B cell (primary cell): ENCODE measurements at regions not wholly inside any gene's neighbourhood (a gene's known extent, or its start where the extent isn't known, plus 50 kb on each side); places are given as distances from the start of the nearest gene placed in this dataset.

Experiments used
- CTCF ChIP-seq: fragments of 200-600 bp; IDR thresholded peaks from one replicate; pipeline ENCODE4 v1.8.0; 2022; ENCODE audit warnings: antibody characterized with exemption, mild to moderate bottlenecking
- EZH2 ChIP-seq: IDR thresholded peaks from 2 replicates; pipeline ENCODE4 v1.6.1; 2012; ENCODE audit warnings: borderline replicate concordance, low read depth, mild to moderate bottlenecking, moderate library complexity, low read length; ENCODE audit not compliant: insufficient read depth, poor library complexity, severe bottlenecking

- TF ChIP-seq CTCF (no peak), EZH2 (no peak)
These were observed 299.8 kb downstream of the LRFN2 start for GRCh38 chr6:40287296-40287850.
